ENCODE measurements at regions not wholly inside any gene's neighbourhood (a gene's known extent, or its start where the extent isn't known, plus 50 kb on each side); places are given as distances from the start of the nearest gene placed in this dataset.

- TF ChIP-seq, protein P1, sequence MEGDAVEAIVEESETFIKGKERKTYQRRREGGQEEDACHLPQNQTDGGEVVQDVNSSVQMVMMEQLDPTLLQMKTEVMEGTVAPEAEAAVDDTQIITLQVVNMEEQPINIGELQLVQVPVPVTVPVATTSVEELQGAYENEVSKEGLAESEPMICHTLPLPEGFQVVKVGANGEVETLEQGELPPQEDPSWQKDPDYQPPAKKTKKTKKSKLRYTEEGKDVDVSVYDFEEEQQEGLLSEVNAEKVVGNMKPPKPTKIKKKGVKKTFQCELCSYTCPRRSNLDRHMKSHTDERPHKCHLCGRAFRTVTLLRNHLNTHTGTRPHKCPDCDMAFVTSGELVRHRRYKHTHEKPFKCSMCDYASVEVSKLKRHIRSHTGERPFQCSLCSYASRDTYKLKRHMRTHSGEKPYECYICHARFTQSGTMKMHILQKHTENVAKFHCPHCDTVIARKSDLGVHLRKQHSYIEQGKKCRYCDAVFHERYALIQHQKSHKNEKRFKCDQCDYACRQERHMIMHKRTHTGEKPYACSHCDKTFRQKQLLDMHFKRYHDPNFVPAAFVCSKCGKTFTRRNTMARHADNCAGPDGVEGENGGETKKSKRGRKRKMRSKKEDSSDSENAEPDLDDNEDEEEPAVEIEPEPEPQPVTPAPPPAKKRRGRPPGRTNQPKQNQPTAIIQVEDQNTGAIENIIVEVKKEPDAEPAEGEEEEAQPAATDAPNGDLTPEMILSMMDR (IDR thresholded peaks at IDR 0.05; ENCODE audit: insufficient read depth, low read depth, low read length) = no peak
- no peak for TF ChIP-seq EZH2 (IDR thresholded peaks at IDR 0.05; ENCODE audit: insufficient read depth, low read length)
These were observed 123.1 kb upstream of the MON1B start for GRCh38 chr16:77067900-77068299.

All from astrocyte (in vitro differentiated cells and primary cell).